H1 (cell line): ENCODE measurements at regions not wholly inside any gene's neighbourhood (a gene's known extent, or its start where the extent isn't known, plus 50 kb on each side); places are given as distances from the start of the nearest gene placed in this dataset.

Experiments used
- CEBPB ChIP-seq: IDR thresholded peaks from 2 replicates; pipeline ENCODE4 v1.6.1; 2012; ENCODE audit warnings: low read depth, low read length
- CTCF ChIP-seq, 3 experiments: IDR thresholded peaks; 1 replicate in 2 of 3; 2 replicates in 1 of 3; pipeline versions ENCODE4 v1.5.1 to v1.6.1; 2011; ENCODE audit warnings: low read length in 3 of 3, mild to moderate bottlenecking in 3 of 3, inconsistent platforms in 2 of 3, low read depth in 1 of 3, moderate library complexity in 1 of 3; ENCODE audit not compliant: insufficient read depth in 1 of 3; ENCODE audit errors: control extremely low read depth in 1 of 3
- JUN ChIP-seq: IDR thresholded peaks from 2 replicates; pipeline ENCODE4 v1.6.1; 2011; ENCODE audit warnings: low read depth, mild to moderate bottlenecking, improper control_type of control experiment, low read length
- KDM5A ChIP-seq: fragments of 200-600 bp; IDR thresholded peaks from 2 replicates; pipeline ENCODE4 v1.7.1; 2012; ENCODE audit warnings: mild to moderate bottlenecking, low read length, inconsistent platforms, mixed read lengths
- MAX ChIP-seq: IDR thresholded peaks from 2 replicates; pipeline ENCODE4 v1.6.1; 2012; ENCODE audit warnings: inconsistent platforms
- NRF1 ChIP-seq: IDR thresholded peaks from 2 replicates; pipeline ENCODE4 v1.6.1; 2011; ENCODE audit warnings: mild to moderate bottlenecking, low read depth, low read length, improper control_type of control experiment
- POLR2A ChIP-seq, 2 experiments: IDR thresholded peaks; 1 replicate in 1 of 2; 2 replicates in 1 of 2; pipeline ENCODE4 v1.6.1; 2011; ENCODE audit warnings: low read depth in 2 of 2, low read length in 2 of 2, mild to moderate bottlenecking in 2 of 2; ENCODE audit errors: control extremely low read depth in 1 of 2
- POLR2AphosphoS5 ChIP-seq: IDR thresholded peaks from 2 replicates; pipeline ENCODE4 v1.6.1; 2011; ENCODE audit warnings: low read depth, low read length
- SIX5 ChIP-seq: IDR thresholded peaks from 2 replicates; pipeline ENCODE4 v1.6.1; 2011; ENCODE audit warnings: mild to moderate bottlenecking, low read depth, low read length
- SP1 ChIP-seq: IDR thresholded peaks from 2 replicates; pipeline ENCODE4 v1.6.1; 2011; ENCODE audit warnings: low read depth, low read length
- SP4 ChIP-seq: IDR thresholded peaks from 2 replicates; pipeline ENCODE4 v1.6.1; 2012; ENCODE audit warnings: low read length, inconsistent platforms
- SUZ12 ChIP-seq: fragments of 200-600 bp; sonication (generic); IDR thresholded peaks from 2 replicates; pipeline ENCODE4 v1.6.1; 2012; ENCODE audit warnings: mild to moderate bottlenecking, inconsistent platforms, low read length, moderate library complexity, mixed read lengths

GRCh38 chr7:125057963-125058362 is 128.3 kb upstream of the POT1 start:
- TF ChIP-seq JUN (no peak), KDM5A (no peak), POLR2A (IDR thresholded peaks at IDR 0.05; ENCODE audit: control extremely low read depth in 1 of 2, low read depth in 2 of 2, low read length in 2 of 2) (no peak), SP1 (no peak), NRF1 (no peak), SIX5 (no peak), MAX (no peak), CTCF (IDR thresholded peaks at IDR 0.05; ENCODE audit: control extremely low read depth in 1 of 3, insufficient read depth in 1 of 3, low read depth in 1 of 3, low read length in 3 of 3) (no peak), CEBPB (no peak), SP4 (no peak), POLR2AphosphoS5 (no peak), SUZ12 (no peak)
